ENCODE measurements at regions not wholly inside any gene's neighbourhood (a gene's known extent, or its start where the extent isn't known, plus 50 kb on each side); places are given as distances from the start of the nearest gene placed in this dataset.

- no peak for DNase-seq (ENCODE audit: low read depth)
- no peak for TF ChIP-seq CTCF (IDR thresholded peaks at IDR 0.05; ENCODE audit: control insufficient read depth, extremely low read depth, insufficient read depth)
- no peak overlapping the region for H3K4me3 ChIP-seq (ENCODE audit: low read depth, low read length)
These were observed 547.2 kb downstream of the MAT2B start for GRCh38 chr5:164052536-164053093.

- DNase-seq (ENCODE audit: low read depth) = no peak
- no peak for TF ChIP-seq CTCF (IDR thresholded peaks at IDR 0.05; ENCODE audit: control insufficient read depth, extremely low read depth, insufficient read depth)
- H3K4me3 ChIP-seq (ENCODE audit: low read depth, low read length) = no peak overlapping the region
These were observed 547.7 kb downstream of the MAT2B start for GRCh38 chr5:164053123-164053522.

- no peak overlapping the region for H3K4me3 ChIP-seq (ENCODE audit: low read depth, low read length)
These were observed 549.0 kb downstream of the MAT2B start for GRCh38 chr5:164054461-164054860.

GRCh38 chr5:164057121-164057520, 551.7 kb downstream of the MAT2B start:
- TF ChIP-seq CTCF (IDR thresholded peaks at IDR 0.05; ENCODE audit: control insufficient read depth, extremely low read depth, insufficient read depth) = no peak
- no peak for DNase-seq (ENCODE audit: low read depth)

More at GRCh38 chr5:164054461-164054860, 549.0 kb downstream of the MAT2B start:
- DNase-seq (ENCODE audit: low read depth) = no peak
- TF ChIP-seq CTCF (IDR thresholded peaks at IDR 0.05; ENCODE audit: control insufficient read depth, extremely low read depth, insufficient read depth) = no peak

GRCh38 chr5:164058621-164059020, 553.2 kb downstream of the MAT2B start:
- TF ChIP-seq CTCF (IDR thresholded peaks at IDR 0.05; ENCODE audit: control insufficient read depth, extremely low read depth, insufficient read depth) = no peak
- no peak for DNase-seq (ENCODE audit: low read depth)
- H3K4me3 ChIP-seq (ENCODE audit: low read depth, low read length) = no peak overlapping the region

More at GRCh38 chr5:164057121-164057520, 551.7 kb downstream of the MAT2B start:
- no peak overlapping the region for H3K4me3 ChIP-seq (ENCODE audit: low read depth, low read length)

GRCh38 chr5:164059471-164059870, 554.1 kb downstream of the MAT2B start:
- no peak overlapping the region for H3K4me3 ChIP-seq (ENCODE audit: low read depth, low read length)
- no peak for DNase-seq (ENCODE audit: low read depth)
- no peak for TF ChIP-seq CTCF (IDR thresholded peaks at IDR 0.05; ENCODE audit: control insufficient read depth, extremely low read depth, insufficient read depth)

GRCh38 chr5:164060786-164061355, 555.5 kb downstream of the MAT2B start:
- H3K4me3 ChIP-seq (ENCODE audit: low read depth, low read length) = no peak overlapping the region
- no peak for DNase-seq (ENCODE audit: low read depth)
- no peak for TF ChIP-seq CTCF (IDR thresholded peaks at IDR 0.05; ENCODE audit: control insufficient read depth, extremely low read depth, insufficient read depth)

Data from LNCaP clone FGC (cell line).